GM19463 (cell line): ENCODE measurements at regions not wholly inside any gene's neighbourhood (a gene's known extent, or its start where the extent isn't known, plus 50 kb on each side); places are given as distances from the start of the nearest gene placed in this dataset.

Experiments
- ATAC-seq: cut with Tn5 transposase; IDR thresholded peaks from one replicate; pipeline ENCODE4 v1.9.1; 2021; ENCODE audit warnings: mild to moderate bottlenecking, moderate library complexity; ENCODE audit not compliant: unreplicated experiment

DNA sequence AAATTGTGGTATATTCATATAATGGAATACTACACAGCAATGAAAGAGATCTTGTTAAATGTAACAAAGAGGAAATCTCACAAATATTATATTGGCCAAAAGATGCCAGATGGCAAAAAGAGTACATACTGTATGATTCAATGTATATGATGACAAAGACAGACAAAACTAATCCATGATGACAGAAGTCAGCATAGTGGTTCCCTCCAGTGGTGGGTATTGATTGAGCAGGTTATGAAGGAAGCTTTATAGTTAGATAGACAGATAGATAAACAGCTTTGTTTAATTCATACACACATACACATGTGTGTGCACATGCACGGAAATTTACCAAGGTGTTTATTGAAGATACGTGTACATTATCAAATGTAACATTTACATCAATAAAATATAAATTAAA, 74.4 kb upstream of the SMIM36 start:
- ATAC-seq = no peak

DNA sequence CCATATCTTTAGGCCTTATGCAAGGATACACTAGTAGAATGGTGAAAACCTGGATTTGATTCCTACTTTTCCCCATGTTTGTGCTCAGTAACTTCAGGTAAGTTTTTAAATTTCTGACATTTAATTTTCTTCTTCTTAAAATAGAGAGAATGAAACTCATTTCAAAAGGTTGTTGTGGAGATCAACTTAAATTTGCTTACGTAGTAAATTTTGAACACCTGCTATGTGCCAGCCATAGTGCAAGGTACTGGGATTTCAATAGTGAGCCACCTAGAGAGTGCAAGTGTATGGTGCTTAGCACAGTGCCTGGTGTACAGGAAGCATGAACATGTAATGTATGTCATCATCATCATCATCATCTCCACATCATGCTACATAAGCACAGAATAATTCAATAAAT, 73.6 kb upstream of the SMIM36 start:
- ATAC-seq = no peak

DNA sequence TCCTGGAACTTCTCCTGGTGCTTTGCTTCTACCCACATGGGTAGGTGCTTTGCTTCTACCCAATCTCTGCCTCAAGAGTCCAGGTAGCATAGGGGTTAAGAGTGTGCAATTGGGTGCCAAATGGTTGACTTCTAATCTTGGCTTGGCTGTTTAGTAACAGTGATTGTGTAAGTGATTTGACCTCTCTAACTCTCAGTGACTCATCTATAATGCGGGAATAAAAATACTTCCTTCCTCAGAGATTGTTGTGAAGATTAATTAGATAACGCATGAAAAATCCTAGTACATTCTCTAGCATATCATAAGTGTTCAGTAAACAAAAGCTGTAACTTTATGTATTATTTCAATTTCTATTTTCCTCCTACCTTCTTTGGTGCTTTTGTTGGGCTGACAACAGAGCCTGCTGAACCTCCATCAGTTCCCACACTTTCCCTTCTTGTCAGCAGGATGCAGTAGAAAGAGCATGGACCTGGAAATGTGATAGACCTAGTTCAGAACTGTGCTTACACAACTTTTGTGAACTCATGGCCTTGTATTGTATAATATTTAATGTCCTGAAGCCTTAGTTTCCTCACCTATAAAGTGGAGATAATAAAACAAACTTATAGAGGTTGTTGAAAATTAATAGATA, 72.9 kb upstream of the SMIM36 start:
- ATAC-seq = no peak

DNA sequence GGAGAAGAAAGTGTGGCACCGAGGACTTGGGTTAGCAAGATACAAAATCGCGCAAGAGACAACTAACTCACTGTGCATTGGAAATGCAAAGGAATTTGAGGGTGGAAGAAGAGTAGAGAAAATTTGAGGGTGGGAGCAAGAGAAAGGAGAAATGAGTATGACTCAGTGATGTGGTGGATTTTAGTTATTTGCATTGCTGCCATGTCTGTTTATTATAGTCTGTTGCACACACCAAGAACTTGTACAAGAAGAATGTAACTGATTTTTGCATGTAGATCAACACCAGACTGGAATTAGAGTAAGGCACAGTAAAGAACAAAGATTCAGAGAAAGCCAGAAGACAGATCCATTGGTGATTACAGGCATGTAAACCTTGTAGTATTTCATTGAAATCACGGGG, 71.6 kb upstream of the SMIM36 start:
- no peak for ATAC-seq

DNA sequence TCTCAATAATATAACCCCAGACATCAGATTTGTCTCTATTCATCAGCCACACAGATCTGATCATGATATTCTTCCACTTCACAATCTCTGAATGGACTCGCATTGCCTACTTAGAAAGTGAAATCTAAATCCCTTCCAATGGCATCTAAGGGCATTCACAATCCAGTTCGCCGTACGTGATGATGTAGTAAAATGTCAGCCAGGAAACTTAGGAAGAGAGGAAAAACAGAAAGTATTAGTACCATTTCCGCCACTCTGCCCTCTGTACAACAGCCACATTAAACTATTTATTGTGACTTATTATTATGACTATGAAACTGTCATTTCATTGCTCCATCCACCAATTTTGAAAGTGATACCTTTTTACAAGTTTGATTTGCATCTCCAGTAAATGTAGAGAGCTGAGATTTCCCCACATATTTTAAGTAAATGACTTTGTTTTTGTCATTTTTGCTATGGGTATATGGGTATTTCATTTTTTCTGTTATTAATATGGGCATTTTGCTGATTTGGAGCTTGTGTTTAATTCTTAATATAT, 69.4 kb upstream of the SMIM36 start:
- peak; percentile 37 for ATAC-seq

DNA sequence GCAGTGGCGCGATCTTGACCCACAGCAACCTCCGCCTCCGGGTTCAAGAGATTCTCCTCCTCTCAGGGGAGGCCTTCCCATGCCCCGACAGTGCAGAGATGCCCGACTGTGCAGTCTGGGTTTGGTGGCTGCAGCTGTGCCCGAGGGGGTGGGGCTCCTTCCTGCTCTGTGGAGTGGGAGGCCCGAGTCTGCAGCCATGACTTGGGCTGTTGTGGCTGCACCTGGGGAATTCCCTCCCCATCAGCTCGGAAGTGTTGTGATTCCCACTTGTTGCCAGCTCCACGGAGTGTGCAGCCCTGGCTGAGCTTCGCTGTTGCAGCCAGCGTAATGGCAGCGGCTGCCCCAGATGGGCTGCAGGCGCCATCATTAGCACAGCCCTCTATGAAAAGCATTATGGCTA, 66.4 kb upstream of the SMIM36 start:
- no peak for ATAC-seq

DNA sequence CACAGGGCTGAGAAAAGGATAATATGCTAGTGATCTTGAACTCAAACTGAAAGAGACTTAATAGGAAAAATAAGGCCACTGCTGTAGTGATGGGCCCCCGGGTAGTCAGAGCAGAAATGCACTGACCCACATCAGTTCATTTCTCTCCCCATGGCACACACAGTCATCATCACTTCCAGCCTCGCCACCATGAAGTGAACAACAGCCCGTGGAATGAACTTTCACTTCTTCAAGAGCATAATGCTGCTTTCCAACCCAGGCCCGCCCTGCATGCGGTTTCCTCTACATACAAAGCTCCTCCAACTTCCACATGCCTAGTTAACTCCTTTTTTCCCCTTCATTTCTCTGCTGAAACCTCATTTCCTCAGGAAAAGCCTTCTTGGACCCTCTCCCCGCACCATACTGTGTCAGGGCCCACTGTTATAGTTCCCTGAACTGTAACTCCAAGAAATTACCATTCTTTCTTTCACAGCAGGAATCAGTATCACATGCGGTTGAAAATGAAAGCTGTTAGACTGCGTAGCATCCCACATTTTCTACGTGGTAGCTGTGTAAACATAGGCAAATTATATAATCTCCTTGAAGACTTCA, 65.8 kb upstream of the SMIM36 start:
- ATAC-seq = peak; percentile 86

DNA sequence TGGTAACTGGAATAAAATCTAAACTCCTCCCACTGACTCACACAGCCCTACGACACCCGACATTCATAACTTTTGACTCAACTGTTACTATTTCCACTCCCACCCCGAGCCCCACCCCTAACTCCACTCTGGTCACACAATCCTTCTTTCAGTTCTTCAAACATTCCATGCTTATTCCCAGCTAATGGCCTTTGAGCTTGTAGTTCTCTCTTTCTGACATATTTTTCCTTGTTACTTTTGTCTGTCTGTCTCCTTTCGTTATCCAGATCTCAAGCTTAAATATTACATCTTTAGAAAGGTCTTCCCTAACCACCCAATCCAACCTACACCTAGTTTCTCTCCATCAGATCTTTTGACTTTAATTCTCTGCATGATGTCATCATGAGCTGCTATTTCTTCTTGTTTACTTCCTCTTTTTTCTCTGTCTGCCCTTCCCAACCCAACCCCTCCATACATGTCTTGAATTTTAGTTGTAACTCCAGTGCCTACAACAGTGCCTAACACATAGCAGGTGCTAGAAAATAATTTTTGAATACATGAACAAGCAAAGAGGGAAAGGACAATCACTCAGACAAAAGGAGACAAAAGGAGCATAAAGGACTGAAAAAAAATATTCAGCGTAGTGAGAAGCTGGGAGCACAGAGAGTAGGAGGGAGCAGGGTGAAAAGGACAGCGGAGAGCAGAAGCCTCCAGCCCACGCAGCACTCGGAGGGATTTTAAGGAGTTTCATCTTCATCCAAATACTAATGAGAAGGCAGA, 65.2 kb upstream of the SMIM36 start:
- peak; percentile 16 for ATAC-seq

DNA sequence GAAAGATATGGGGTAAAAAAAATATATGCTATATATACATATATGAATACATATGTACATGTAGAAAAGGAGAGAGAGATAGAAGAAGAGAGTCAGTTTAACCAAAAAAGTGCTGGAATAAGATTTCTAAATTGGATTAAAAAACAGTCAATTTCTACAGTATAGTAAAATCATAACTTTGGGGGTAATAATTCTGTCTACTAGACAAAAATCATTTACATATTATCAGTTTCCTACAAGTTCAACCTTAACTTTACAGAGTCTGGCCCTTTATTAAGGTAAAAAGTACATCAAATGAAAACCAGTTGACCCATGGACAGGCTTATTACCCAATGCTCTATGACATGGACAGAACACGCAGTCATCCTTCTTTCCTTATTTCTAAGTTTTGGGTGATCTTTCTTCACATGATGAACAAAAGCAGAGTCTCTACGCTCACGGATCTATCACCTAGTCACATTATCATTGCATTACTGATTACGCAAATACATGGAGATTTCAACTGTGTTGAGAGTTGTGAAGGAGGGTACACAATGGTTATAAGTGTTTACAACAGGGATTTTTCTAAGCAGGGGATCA, 63.9 kb upstream of the SMIM36 start:
- no peak for ATAC-seq

DNA sequence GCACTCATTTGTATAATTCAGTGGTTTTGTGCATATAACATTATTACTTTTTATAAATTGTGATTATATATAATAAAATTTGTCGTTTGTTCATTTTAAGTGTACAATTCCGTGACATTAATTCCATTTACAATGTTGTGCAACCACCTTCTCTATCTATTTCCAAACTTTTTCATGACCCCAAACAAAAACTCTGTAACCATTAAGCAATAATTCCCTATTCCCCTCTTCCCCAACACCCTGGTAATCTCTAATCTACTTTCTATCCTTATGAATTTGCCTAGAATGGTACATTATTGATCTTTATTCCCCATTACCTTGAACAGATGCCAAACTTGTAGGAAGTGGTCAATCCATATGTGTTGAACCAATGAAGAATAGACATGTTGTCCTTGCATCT, 61.3 kb upstream of the SMIM36 start:
- ATAC-seq = no peak

DNA sequence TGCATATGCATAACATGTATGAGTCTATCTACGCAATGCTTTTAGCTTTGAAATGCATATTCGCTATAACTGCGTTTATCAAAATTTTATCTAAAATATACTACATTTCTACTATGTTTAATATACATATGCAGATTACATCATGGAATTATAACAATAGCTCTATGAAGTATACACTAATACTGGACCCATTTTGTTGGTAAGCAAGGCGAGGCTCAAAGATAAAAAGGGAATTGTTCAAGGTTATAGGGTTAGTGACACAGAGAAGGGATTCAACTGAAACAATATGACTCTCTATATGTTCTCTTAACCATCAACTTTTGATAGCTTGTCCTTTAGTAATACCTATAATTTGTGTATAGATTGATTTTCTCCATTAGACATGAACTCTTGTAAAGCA, 60.9 kb upstream of the SMIM36 start:
- no peak for ATAC-seq

DNA sequence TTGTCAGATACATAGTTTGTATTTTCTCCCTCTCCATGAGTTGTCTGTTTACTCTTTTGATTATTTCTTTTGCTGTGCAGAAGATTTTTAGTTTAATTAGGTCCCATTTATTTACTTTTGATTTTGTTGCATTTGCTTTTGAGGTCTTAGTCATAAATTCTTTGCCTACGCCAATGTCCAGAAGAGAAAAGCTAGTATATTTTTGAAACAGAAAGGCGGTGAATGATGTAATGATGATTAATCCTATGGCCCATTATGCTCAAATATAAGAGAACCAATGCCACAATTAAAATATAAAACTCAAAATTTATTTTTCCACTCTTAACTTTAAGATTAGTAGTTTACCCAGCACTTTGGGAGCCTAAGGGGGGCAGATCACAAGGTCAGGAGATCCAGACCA, 59.8 kb upstream of the SMIM36 start:
- no peak for ATAC-seq

DNA sequence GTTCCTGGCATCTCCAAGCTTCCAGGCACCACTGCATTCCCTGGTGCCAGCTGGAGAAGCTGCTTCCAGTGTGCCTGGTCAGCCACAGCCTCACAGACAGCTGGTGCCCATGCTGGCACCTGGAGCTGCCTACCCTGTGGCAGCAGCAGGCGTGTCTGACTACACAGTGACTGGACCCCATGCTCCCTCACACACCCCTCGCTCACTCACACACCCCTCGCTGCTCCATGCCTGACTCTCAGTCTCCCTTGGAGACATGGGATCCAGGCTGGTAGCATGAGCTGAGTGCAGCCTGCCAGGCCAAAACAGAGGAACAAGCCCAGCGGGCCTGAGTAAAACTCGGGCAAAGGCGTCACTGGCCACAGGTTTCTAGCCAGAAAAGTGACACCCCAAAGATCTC, 59.1 kb upstream of the SMIM36 start:
- ATAC-seq = no peak

DNA sequence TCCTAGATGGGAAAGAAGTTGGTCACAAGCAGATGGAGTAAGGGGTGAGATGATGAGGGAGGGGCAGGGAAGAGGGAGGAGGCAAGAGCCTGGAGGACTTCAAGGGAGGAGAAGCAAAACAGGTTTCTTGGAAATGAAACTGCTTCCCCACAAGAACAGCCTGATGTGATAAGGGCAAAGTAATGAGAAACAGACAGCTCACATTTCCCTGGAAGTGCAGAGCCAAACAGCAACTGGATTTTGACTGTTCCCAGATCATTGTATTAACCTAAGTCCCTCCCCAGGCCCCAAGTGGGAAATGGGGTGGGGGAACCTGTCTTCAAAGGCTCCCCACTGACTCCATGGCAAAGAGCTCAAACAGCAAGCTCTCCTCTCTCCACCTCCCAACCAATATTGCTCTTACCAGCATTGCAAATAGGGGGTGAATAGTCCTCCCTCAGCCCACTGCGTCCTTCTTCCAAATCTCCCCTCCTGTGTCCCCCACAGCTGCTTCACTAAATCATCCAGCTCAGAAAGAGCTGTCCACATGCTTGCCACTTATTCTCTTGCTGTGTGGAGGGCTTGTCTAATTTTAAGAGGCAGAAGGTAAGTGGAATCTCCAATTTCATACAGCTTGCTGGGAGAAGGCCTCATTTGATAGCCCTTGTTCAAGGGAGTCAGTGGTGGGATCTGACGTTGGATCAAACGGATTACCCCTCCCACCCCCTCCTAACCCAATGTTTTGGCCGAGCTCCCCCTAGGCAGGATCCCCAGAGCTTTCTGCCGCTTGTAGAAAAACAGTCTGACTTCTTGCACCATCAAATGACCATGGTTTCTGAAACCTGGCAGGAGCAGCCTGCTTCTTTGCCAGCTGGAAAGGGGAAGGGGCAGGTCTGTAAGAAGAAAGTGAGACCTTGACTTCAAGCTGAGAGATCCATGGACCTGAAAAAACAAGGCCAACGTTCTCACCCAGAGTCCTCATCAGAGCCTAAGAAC, 56.3 kb upstream of the SMIM36 start:
- ATAC-seq = no peak

DNA sequence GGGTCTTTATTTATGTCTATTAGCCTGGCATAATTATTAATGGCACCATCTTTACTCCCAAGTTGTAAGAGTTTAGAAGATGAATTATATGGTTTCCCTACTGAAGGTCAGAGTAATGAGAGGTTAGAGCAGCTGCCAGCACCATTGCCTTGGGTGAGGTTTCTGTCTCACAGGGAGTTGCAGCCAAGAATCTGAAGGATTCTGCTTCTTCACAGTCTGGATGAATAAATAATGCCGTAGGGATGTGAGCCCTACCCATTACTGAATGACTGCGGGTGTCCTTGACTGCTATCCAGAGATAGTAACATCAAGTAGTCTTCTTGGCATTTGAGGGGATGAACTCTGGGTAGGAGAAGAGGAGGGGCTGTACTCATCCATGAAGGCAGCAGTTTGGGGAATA, 52.8 kb upstream of the SMIM36 start:
- no peak for ATAC-seq

DNA sequence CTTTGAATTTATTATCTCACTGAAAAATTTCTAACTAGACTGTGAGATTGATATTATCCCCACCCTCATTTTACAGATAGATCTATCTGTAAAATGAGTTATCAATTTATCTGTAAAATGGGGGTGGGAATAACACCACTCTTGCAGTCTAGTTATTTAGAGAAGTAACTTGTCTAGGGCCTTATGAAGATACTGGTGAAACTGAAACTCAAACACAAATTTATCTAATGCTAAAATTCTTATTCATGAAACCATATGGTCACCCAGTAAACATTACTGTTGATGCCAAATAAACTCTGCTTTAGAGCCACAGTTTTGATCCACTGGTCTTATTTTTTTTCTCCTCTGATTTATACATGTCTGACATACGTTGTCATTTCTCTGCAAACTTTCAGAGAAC, 52.1 kb upstream of the SMIM36 start:
- no peak for ATAC-seq

DNA sequence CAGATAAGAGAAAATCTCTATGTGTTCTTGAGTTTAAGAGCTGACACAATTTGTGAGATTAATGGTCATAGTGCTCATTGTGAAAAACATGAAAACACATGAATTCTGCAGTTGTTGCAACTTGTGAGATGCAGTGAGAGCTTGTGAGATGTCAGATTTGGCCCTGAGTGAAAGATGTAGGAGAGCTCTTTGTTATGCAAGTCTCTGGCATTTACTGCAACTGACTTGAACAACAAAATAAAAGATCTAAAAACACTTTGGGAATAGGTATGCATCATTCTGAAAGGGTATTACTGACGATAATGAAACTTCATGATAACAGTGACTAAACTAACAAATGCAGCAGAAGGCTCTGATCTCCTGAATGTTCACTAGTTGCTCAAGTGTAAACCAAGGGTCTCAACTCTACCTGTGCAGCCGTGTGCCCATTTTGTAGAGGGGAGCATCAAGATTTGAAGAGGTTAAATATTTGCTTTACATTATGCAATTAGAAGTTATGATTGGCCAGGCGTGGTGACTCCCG, 50.8 kb upstream of the SMIM36 start:
- ATAC-seq = no peak

DNA sequence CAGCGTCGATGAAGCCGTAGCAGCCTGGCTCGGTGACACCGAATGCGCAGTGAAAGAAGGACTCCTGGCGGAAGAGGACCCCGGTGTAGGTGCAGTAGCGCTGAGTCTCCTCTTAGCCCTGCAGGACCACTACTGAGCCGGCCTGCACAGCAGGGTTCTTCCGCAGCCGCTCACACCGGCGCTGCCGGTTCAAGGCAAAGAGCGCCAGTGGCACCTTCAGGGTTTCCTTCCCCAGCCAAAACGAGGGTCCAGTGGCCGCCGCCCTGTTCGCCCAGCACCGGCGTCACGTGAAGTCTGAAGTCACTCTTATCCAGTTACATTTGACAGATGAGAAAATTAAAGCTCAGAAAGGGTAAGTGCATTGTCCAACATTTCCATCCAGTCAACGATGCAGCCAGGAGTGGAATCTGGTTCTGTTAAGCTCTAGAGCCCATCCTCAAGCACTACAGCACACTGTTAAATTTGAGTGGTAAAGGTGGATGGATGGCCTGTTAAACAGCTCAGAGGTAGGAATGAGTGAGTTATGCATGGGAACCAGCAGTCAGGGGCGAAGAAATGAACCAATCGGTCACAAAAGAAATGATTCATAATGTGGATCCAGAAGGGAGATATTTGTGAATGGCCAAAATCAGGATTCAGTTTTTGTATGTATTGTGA, 50.2 kb upstream of the SMIM36 start:
- no peak for ATAC-seq
